ENCODE measurements at regions not wholly inside any gene's neighbourhood (a gene's known extent, or its start where the extent isn't known, plus 50 kb on each side); places are given as distances from the start of the nearest gene placed in this dataset.

- Mint-ChIP-seq H3K4me3 (ENCODE audit: low read depth, unreplicated experiment) (no peak overlapping the region), H3K9me3 (ENCODE audit: low read depth, unreplicated experiment) (no peaks in the 10 kb centered on the region), H3K27me3 (ENCODE audit: unreplicated experiment) (no peaks in the 10 kb centered on the region), H3K4me1 (ENCODE audit: low read depth, unreplicated experiment) (no peaks in the 10 kb centered on the region), H3K27ac (ENCODE audit: unreplicated experiment) (no peak overlapping the region), H3K36me3 (ENCODE audit: insufficient read depth, unreplicated experiment) (no peaks in the 10 kb centered on the region)
- intact Hi-C loops (cut with micrococcal nuclease; ENCODE audit: unreplicated experiment) = no loop called here
- no peak for TF ChIP-seq CTCF (IDR thresholded peaks at IDR 0.05; ENCODE audit: unreplicated experiment)
- no peak for DNase-seq
- BruUV-seq (replicated peaks) = no TSS peak
- CTCF ChIA-PET = interaction anchor here (0.7 kb wide), 1 partner anchor 37 kb away, joined by 3 read pairs; no protein-coding TSS in a partner anchor
Measured at GRCh38 chr6:18062733-18063132, 59.7 kb downstream of the NHLRC1 start.

GRCh38 chr6:18058429-18058828 is 64.0 kb downstream of the NHLRC1 start:
- Mint-ChIP-seq H3K27me3 (ENCODE audit: unreplicated experiment) (no peaks in the 10 kb centered on the region), H3K9me3 (ENCODE audit: low read depth, unreplicated experiment) (no peaks in the 10 kb centered on the region), H3K4me3 (ENCODE audit: low read depth, unreplicated experiment) (no peak overlapping the region), H3K4me1 (ENCODE audit: low read depth, unreplicated experiment) (peaks cover 19% of the 10 kb centered on the region), H3K36me3 (ENCODE audit: insufficient read depth, unreplicated experiment) (no peaks in the 10 kb centered on the region), H3K27ac (ENCODE audit: unreplicated experiment) (no peak overlapping the region)
- BruUV-seq (replicated peaks) = no TSS peak
- intact Hi-C loops (cut with micrococcal nuclease; ENCODE audit: unreplicated experiment) = no loop called here
- no peak for DNase-seq
- no peak for TF ChIP-seq CTCF (IDR thresholded peaks at IDR 0.05; ENCODE audit: unreplicated experiment)
- CTCF ChIA-PET = no interaction called here

GRCh38 chr6:18055714-18056382 is 66.6 kb downstream of the NHLRC1 start:
- intact Hi-C loops (cut with micrococcal nuclease; ENCODE audit: unreplicated experiment) = no loop called here
- peaks cover 20% of the 10 kb centered on the region for H3K4me1 Mint-ChIP-seq (ENCODE audit: low read depth, unreplicated experiment)
- H3K27ac Mint-ChIP-seq (ENCODE audit: unreplicated experiment) = no peak overlapping the region
- DNase-seq = no peak
- no peaks in the 10 kb centered on the region for H3K9me3 Mint-ChIP-seq (ENCODE audit: low read depth, unreplicated experiment)
- no TSS peak for BruUV-seq (replicated peaks)
- H3K27me3 Mint-ChIP-seq (ENCODE audit: unreplicated experiment) = no peaks in the 10 kb centered on the region
- no peaks in the 10 kb centered on the region for H3K36me3 Mint-ChIP-seq (ENCODE audit: insufficient read depth, unreplicated experiment)
- no peak overlapping the region for H3K4me3 Mint-ChIP-seq (ENCODE audit: low read depth, unreplicated experiment)
- CTCF ChIA-PET = no interaction called here
- no peak for TF ChIP-seq CTCF (IDR thresholded peaks at IDR 0.05; ENCODE audit: unreplicated experiment)

DNA sequence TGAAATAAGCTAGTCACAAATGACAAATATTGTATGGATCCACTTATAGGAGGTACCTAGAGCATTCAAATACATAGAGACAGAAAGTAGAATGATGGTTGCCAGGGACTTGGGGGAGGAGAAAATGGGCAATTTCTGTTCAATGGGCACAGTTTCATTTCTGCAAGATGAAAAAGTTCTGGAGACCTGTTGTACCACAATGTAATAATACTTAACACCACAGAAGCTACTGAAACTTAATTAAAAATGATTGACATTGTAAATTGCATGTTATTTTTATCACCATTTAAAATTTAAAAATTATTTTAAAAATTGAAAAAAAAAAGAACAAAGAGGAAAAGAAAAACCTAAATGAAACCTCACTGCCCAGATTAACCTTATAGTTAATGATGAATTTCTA is 67.4 kb downstream of the NHLRC1 start:
- no TSS peak for BruUV-seq (replicated peaks)
- no peak overlapping the region for H3K4me3 Mint-ChIP-seq (ENCODE audit: low read depth, unreplicated experiment)
- no peak for TF ChIP-seq CTCF (IDR thresholded peaks at IDR 0.05; ENCODE audit: unreplicated experiment)
- H3K27ac Mint-ChIP-seq (ENCODE audit: unreplicated experiment) = no peak overlapping the region
- H3K27me3 Mint-ChIP-seq (ENCODE audit: unreplicated experiment) = no peaks in the 10 kb centered on the region
- no peak for DNase-seq
- no peaks in the 10 kb centered on the region for H3K9me3 Mint-ChIP-seq (ENCODE audit: low read depth, unreplicated experiment)
- H3K4me1 Mint-ChIP-seq (ENCODE audit: low read depth, unreplicated experiment) = peaks cover 20% of the 10 kb centered on the region
- CTCF ChIA-PET = no interaction called here
- intact Hi-C loops (cut with micrococcal nuclease; ENCODE audit: unreplicated experiment) = no loop called here
- no peaks in the 10 kb centered on the region for H3K36me3 Mint-ChIP-seq (ENCODE audit: insufficient read depth, unreplicated experiment)

All from Calu3 (cell line).